ENCODE measurements at regions not wholly inside any gene's neighbourhood (a gene's known extent, or its start where the extent isn't known, plus 50 kb on each side); places are given as distances from the start of the nearest gene placed in this dataset.

- no peak for TF ChIP-seq CTCF (IDR thresholded peaks at IDR 0.05)
- no peaks in the 10 kb centered on the region for H3K36me3 Mint-ChIP-seq (ENCODE audit: unreplicated experiment)
- no peaks in the 10 kb centered on the region for H3K9me3 Mint-ChIP-seq (ENCODE audit: unreplicated experiment)
- H3K27me3 Mint-ChIP-seq (ENCODE audit: unreplicated experiment): peaks cover 12% of the 10 kb centered on the region
- no peak overlapping the region for H3K4me3 Mint-ChIP-seq (ENCODE audit: unreplicated experiment)
- H3K27ac Mint-ChIP-seq (ENCODE audit: unreplicated experiment): no peak overlapping the region
- H3K4me1 Mint-ChIP-seq (ENCODE audit: unreplicated experiment): peaks cover 17% of the 10 kb centered on the region
- no peak for DNase-seq (ENCODE audit: extremely low spot score, unreplicated experiment)
Measured at GRCh38 chr9:106287091-106287631, 575.8 kb upstream of the ZNF462 start.

GRCh38 chr9:106287731-106288130 lies 575.2 kb upstream of the ZNF462 start:
- H3K4me3 Mint-ChIP-seq (ENCODE audit: unreplicated experiment): no peak overlapping the region
- no peaks in the 10 kb centered on the region for H3K36me3 Mint-ChIP-seq (ENCODE audit: unreplicated experiment)
- DNase-seq (ENCODE audit: extremely low spot score, unreplicated experiment): no peak
- H3K27ac Mint-ChIP-seq (ENCODE audit: unreplicated experiment): no peak overlapping the region
- peaks cover 20% of the 10 kb centered on the region for H3K4me1 Mint-ChIP-seq (ENCODE audit: unreplicated experiment)
- TF ChIP-seq CTCF (IDR thresholded peaks at IDR 0.05): no peak
- peaks cover 7% of the 10 kb centered on the region for H3K27me3 Mint-ChIP-seq (ENCODE audit: unreplicated experiment)
- H3K9me3 Mint-ChIP-seq (ENCODE audit: unreplicated experiment): no peaks in the 10 kb centered on the region

GRCh38 chr9:106288689-106289088 lies 574.3 kb upstream of the ZNF462 start:
- no peak for TF ChIP-seq CTCF (IDR thresholded peaks at IDR 0.05)
- Mint-ChIP-seq H3K27ac (ENCODE audit: unreplicated experiment) (no peak overlapping the region), H3K9me3 (ENCODE audit: unreplicated experiment) (no peaks in the 10 kb centered on the region), H3K4me1 (ENCODE audit: unreplicated experiment) (peaks cover 20% of the 10 kb centered on the region), H3K36me3 (ENCODE audit: unreplicated experiment) (no peaks in the 10 kb centered on the region), H3K27me3 (ENCODE audit: unreplicated experiment) (peaks cover 3% of the 10 kb centered on the region), H3K4me3 (ENCODE audit: unreplicated experiment) (no peak overlapping the region)
- DNase-seq (ENCODE audit: extremely low spot score, unreplicated experiment): no peak

GRCh38 chr9:106291786-106292185 lies 571.2 kb upstream of the ZNF462 start:
- H3K27me3 Mint-ChIP-seq (ENCODE audit: unreplicated experiment): peaks cover 3% of the 10 kb centered on the region
- H3K27ac Mint-ChIP-seq (ENCODE audit: unreplicated experiment): no peak overlapping the region
- no peak overlapping the region for H3K4me3 Mint-ChIP-seq (ENCODE audit: unreplicated experiment)
- DNase-seq (ENCODE audit: extremely low spot score, unreplicated experiment): no peak
- TF ChIP-seq CTCF (IDR thresholded peaks at IDR 0.05): no peak
- H3K4me1 Mint-ChIP-seq (ENCODE audit: unreplicated experiment): peaks cover 20% of the 10 kb centered on the region
- H3K9me3 Mint-ChIP-seq (ENCODE audit: unreplicated experiment): no peaks in the 10 kb centered on the region
- H3K36me3 Mint-ChIP-seq (ENCODE audit: unreplicated experiment): no peaks in the 10 kb centered on the region

GRCh38 chr9:106296426-106296825 lies 566.5 kb upstream of the ZNF462 start:
- TF ChIP-seq CTCF (IDR thresholded peaks at IDR 0.05): no peak
- Mint-ChIP-seq H3K9me3 (ENCODE audit: unreplicated experiment) (no peaks in the 10 kb centered on the region), H3K4me1 (ENCODE audit: unreplicated experiment) (peaks cover 10% of the 10 kb centered on the region), H3K36me3 (ENCODE audit: unreplicated experiment) (no peaks in the 10 kb centered on the region), H3K27me3 (ENCODE audit: unreplicated experiment) (no peaks in the 10 kb centered on the region), H3K27ac (ENCODE audit: unreplicated experiment) (no peak overlapping the region), H3K4me3 (ENCODE audit: unreplicated experiment) (no peak overlapping the region)
- no peak for DNase-seq (ENCODE audit: extremely low spot score, unreplicated experiment)

Measured in osteocyte (in vitro differentiated cells).